GM12872 (cell line): ENCODE measurements at regions not wholly inside any gene's neighbourhood (a gene's known extent, or its start where the extent isn't known, plus 50 kb on each side); places are given as distances from the start of the nearest gene placed in this dataset.

Experiments
- CTCF ChIP-seq: IDR thresholded peaks from 3 replicates; pipeline ENCODE4 v1.5.1; 2011; ENCODE audit warnings: low read depth, mild to moderate bottlenecking, low read length, moderate library complexity; ENCODE audit not compliant: insufficient read depth

DNA sequence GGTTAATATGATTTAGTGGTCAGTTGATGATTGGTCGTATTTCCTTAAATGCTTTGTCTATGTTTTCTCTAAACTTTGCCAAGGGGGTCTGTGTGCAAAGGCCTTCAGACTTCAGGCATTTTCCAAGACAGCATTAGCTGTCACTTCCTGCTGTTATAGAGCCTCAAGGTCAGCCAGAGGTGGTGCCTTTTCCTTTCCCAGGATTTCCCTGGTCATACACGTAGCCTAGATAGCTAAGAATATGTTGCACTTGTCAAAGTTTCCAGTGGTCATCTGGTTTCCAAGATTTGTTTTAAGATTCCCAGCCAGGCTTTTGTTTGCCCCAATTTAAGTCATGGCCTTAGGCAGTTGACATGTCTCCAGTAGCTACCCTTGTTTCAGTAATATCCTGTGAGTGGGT, 133.2 kb upstream of the IGFBP3 start:
- no peak for TF ChIP-seq CTCF

DNA sequence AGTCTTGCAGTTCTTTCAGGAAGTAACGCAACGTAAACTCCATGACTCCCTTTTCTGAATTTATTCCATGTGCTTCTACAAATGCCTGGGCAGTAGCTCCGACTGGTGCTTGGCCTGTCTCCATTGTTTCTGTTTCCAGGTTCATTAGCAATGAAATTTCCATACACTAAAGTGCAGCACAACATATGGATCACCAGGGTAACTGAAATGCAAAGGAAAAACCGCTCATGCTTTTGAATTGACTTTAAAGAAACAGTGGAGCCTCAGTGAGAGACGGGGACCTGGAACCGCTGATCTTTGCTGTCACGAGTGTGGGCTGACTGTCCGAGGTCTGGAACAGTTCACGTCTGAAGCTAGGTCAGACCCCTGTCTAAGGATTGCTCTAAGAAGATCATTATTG, 126.5 kb upstream of the IGFBP3 start:
- TF ChIP-seq CTCF: no peak

DNA sequence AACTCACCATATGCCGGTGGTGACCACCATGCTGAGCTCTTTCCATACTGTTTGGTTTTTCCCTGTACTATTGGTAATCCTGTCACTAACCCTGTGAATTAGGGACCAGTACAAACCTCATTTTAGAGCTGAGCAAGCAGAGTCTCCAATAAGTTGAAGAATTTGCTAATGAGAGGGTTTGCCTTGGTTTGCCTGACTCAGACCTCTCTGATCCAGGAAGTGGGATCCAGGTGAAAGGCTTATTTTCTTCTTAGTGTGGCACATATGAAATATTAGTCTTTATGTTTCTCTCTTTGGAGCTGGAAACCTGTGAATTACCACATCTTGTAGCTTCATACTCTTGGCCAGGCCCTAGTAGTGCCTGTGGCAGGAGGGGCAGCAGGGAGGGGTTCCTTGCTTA, 114.1 kb upstream of the IGFBP3 start:
- TF ChIP-seq CTCF: no peak

DNA sequence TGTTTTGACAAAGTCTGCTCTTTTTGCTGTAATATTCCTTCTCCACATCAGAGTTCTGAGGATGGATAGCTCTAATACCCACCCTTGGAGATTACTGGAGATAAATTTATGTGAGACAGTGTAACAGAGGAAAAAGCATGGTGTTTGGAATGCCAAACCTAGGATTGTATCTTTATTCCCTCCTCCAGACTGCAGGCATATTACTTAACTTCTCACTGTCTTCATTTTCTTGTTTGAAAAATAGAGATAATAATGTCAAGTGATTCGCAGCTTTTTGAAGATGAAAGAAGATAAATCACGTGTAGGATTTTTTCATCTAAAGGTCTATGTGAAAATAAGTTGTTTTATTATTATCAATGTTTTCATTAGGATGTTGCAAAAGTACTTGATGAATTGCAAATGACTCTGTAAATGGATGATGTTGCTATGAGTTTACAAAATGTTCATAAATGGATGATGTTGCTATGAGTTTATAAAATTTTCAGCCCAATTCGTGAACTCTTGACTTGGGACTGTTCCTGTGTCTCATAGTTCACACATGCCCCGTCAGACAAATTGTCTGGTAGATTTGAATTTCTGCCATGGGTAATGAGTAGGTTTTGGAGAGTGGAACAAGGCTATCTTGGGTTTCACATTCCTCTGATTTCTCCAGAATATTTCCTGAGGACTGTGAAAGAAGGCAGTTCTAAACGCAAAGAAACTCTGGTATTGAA, 113.1 kb upstream of the IGFBP3 start:
- no peak for TF ChIP-seq CTCF

DNA sequence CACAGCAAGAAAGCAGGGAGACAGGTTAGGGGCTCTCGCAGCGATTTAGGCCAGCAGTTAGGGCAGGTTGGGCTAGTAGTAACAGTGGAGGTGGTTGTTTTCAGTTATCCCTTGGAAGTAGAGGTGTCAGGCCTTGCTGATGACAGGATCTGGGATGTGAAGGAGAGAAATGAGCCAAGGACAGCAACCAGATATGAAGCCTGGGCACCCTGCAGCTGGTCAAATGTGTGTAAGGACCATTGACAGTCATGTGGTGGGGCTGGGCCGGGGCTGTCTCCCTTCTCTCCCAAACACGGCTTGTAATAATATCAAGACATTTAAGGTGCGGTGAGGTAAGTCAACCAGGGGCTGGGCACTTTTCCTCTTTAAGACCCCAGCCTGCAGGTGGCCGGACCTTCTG, 112.5 kb upstream of the IGFBP3 start:
- no peak for TF ChIP-seq CTCF

DNA sequence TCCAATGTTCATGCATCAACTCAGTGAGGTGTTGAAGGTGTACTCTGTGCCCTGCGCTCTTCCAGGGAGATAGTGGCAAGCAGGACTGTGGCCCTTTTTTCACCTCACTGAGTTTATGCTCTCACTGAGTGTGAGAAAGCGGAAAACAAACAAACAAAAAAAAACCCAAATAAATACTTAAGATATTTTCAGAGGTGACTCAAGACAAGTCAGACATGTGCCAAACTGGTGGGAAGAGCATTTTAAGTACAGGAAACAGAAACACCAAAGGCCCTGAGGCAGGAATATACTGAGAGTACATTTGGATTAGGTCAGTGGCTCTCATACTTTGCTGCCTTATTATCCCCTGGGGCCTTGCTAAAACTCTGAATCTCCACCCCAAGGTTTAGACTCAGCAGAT, 111.9 kb upstream of the IGFBP3 start:
- TF ChIP-seq CTCF: no peak

DNA sequence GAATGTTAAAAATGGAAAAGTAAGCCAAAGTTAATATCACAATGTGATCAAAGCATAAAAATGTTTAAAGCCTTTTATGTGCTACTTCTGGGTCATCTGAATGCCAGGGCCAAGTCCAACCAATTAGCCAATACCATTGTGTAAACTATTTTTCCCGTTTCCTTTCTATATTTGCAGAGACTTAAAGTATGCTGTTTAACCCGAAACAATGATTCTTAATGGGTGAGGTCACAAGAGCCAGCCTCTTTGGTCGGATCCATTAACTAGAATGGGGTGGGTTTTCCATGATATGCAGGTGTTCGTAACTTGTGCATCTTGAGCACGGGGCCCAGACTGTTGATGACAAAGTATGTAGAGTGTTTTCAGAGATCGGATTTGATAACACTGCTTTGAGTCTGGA, 111.3 kb upstream of the IGFBP3 start:
- no peak for TF ChIP-seq CTCF
